ENCODE measurements at regions not wholly inside any gene's neighbourhood (a gene's known extent, or its start where the extent isn't known, plus 50 kb on each side); places are given as distances from the start of the nearest gene placed in this dataset.
"Not testable (repeated sequence)": the region's sequence is repeated elsewhere in the genome, so short reads cannot be mapped to it uniquely, and the experiment has no call there.

DNA sequence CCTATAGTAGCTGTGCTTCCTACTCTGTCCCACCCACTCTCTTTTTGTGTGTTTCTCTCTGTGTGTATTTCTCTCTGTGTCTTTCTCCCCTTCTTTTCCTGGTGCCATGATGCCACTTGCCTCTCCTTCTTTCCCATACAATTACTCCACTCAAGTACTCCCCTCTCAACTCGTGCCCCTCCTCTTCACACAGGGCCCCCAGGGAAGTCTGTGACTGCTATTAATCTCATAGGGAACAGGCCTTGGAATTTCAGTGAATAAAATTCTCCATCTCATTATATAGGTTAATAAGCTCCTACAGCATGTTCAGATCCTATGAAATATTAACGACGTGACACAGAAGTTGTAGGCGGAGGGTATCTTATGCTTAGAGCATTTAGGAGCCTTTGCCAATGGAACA, 205.9 kb upstream of the EPHA4 start:
- no peak for DNase-seq (ENCODE audit: low read depth in 4 of 4, low spot score in 2 of 4)

DNA sequence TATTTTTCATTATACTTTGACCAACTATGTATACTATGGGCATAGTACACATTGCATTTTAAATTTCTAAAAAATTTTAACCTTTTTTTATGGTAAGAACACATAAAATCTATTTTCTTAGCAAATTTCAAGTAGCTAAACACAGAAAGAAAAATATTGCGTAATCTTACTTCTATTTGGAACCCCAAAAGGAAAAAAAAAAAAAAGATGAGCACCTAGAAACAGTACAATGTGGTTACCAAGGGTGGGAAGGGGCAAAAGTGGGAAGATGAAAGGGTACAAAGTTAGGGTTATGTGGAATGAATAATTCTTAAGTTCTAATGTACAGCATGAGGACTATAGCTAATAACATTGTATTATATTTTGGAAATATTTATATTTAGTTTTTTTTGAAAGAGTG, 205.0 kb upstream of the EPHA4 start:
- no peak for DNase-seq (ENCODE audit: low read depth in 4 of 4, low spot score in 2 of 4)

- DNase-seq (ENCODE audit: low read depth in 4 of 4, low spot score in 2 of 4) = no peak
Observed at GRCh38 chr2:221775096-221775495, 203.0 kb upstream of the EPHA4 start.

DNA sequence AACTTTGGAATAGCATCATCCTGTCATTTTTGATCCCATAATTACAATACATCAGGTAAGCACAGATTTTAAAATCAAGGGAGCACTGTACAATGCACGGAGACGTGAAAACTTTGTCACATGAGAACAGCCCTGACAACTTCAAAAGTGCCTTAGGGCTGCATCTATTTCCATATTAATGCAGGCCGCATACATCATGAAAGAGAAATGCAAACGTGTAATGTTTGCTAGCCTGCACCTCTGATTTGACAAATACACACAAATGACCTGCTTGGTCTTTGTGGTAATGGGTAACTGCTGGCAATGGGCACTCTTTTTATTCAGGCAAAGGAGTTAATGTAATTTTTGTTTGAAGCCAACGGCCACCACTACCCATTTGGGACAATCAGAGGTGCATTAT, 202.0 kb upstream of the EPHA4 start:
- no peak for DNase-seq (ENCODE audit: low read depth in 4 of 4, low spot score in 2 of 4)

DNA sequence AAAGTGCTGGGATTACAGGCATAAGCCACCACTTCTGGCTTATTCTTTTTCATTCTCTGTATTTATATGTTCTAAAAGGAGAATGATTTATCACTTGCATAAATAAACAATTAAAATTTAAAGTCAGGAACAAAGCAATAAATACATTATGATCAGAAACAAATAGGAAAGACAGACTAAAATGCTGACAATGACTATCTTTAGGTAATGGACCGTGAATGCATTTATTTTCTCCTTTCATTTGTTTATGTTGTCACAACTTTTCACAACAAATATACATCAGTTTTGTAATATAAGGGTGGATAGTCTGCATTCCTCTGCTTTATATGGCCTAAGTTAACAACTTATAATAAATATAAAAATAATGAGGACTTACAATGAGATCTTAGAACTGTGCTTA, 199.2 kb upstream of the EPHA4 start:
- no peak for DNase-seq (ENCODE audit: low read depth in 4 of 4, low spot score in 2 of 4)

DNA sequence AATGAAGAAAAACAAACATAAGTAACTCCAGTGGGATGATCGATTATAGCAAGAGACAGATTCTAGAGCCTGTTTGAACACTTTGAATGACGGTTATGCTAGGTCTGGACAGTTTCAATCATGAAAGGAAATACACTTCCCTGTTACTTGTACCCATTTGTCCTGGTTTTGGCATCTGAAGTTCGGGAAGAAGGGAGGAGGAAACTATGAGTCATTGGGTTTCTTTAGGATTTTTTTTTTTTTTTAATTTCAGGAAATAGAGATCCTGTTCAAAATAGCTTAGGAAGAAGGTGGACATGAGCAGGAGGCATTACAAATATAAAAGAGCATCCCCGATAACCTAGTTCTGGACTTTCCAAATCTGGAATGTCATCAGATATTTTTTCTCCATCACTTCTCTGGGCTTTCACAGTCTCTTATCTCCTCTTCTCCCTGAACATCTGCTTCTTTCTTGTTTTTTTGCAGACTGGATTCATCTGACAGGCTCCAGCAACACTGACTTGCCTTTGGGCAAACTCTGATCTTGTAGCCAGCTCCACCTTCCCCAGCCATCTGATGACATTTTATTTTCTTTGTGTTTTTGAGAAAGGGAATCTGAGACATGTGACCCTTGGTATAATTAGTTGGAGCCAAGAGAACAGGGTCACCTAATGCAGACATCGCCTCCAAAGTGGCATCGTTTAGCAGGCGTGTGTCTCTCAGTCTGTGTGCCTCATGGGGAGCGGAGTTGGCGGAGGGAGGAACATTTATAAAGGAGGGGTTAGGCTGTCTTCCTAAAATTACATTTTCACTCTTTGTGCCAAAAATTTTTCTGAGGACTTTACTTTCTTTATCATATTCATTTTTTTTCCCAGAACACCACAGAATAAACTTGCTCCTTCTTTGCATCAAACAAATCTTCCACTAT, 195.3 kb upstream of the EPHA4 start:
- DNase-seq (ENCODE audit: low read depth in 4 of 4, low spot score in 2 of 4) = no peak

- DNase-seq (ENCODE audit: low read depth in 4 of 4, low spot score in 2 of 4) = no peak
Observed at GRCh38 chr2:221762496-221762895, 190.4 kb upstream of the EPHA4 start.

GRCh38 chr2:221761260-221761659, 189.2 kb upstream of the EPHA4 start:
- DNase-seq (ENCODE audit: low read depth in 4 of 4, low spot score in 2 of 4) = no peak

DNA sequence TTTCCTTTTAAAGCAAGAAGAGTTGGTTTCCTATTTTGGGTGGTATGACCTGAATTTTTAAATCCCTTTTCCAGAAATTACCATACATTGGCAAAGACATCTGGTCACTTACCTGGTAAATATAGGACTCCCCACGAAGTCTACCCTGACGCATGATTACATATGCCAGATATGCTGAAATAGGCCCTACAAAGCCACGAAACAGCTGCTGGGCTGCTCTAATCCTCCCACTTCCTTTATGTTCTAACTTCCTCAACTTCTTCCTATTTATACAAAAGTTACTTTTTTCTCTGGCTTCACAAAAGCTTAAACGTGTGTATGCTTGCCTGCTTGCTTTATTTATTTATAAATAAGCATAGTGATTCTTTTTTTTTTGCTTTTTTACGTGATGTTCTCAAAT, 186.0 kb upstream of the EPHA4 start:
- no peak for DNase-seq (ENCODE audit: low read depth in 4 of 4, low spot score in 2 of 4)

DNA sequence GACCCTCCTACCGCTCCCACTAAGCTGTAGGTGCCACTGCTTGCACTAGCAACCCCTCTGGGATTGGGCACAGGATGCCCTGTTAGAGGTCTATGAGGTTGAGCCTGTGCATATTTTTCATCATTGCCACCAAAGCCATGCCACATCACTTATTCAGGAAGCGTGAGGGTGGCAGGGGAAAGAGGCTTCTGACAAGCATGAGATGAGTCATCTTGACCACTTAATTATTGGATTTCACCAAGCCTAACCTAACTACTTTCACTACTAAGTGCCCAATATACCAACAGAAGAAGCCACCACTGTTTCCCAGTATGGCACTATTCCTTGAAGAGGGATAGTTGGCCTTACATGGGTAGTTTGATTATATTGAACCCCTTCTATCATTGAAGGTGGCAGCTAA, 181.3 kb upstream of the EPHA4 start:
- no peak for DNase-seq (ENCODE audit: low read depth in 4 of 4, low spot score in 2 of 4)

DNA sequence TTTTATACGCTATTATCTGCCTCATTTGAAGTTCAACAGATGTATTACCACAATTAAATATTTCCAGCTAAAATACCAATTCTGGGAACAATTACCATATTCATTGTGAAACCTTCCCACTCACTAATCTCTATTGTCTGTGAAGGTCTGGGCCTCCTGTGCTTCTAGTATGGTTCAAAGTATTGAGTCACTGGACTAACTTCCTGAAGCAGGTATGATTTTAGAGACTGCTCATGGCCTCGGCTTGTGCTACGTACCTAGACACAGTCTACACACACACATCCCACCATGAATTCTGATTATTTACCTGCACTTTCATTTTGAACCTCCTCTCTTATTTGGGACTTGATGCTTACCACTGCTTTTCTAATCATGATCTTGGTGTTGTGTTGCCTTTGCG, 180.7 kb upstream of the EPHA4 start:
- no peak for DNase-seq (ENCODE audit: low read depth in 4 of 4, low spot score in 2 of 4)

GRCh38 chr2:221750316-221750715, 178.2 kb upstream of the EPHA4 start:
- no peak for DNase-seq (ENCODE audit: low read depth in 4 of 4, low spot score in 2 of 4)

GRCh38 chr2:221747289-221747972, 175.3 kb upstream of the EPHA4 start:
- no peak for DNase-seq (ENCODE audit: low read depth in 4 of 4, low spot score in 2 of 4)

- no peak for DNase-seq (ENCODE audit: low read depth in 4 of 4, low spot score in 2 of 4)
Observed at GRCh38 chr2:221741496-221742211, 169.6 kb upstream of the EPHA4 start.

- DNase-seq (ENCODE audit: low read depth in 4 of 4, low spot score in 2 of 4) = no peak
Observed at GRCh38 chr2:221731432-221732145, 159.5 kb upstream of the EPHA4 start.

DNA sequence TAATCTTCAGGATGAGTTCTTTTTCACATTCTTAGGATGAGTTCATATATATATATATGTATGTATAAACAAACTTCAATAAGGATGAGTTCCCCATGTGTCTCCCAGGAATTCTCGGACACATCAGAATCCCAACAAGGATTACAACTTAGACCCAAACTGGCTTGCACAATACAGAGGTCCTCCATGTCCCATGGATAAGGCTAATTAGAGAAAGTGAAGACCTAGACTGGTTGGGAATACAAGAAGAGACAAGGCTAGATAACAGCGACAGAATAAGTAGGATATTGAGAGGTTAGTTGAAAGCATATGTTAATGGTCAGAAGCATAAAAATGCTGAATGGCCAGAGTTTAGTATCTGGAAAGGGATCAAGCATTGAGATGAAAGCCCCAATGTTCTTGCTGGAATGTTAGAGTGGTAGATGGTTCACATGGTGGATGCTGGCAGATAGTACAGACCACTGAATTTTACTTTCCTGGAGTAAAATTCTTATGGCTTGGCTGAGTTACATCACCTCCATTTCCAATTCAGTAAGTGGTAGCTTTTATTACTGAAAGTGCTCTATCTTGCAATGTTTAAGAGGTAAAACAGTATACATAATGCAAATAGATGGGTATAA, 154.9 kb upstream of the EPHA4 start:
- no peak for DNase-seq (ENCODE audit: low read depth in 4 of 4, low spot score in 2 of 4)

DNA sequence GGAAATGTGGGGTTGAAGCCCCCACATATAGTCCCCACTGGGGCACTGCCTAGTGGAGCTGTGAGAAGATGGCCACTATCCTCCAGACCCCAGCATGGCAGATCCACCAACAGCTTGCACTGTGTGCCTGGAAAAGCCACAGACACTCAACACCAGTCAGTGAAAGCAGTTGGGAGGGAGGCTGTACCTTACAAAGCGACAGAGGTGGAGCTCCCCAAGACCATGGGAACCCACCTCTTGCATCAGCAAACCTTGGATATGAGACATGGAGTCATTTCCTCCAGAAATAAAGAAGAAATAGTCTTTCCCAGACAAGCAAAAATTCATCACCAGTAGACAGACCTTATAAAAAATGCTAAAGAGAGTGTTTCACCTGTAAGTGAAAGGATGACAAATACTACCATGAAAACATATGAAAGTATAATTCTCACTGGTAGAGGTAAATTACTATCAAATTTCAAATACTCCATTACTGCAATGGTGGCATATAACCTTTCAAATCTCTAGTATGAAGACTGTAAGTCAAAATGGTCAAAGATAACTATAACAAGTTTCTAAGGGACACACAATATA, 152.6 kb upstream of the EPHA4 start:
- DNase-seq (ENCODE audit: low read depth in 4 of 4, low spot score in 2 of 4) = no peak

GRCh38 chr2:221724117-221724516, 152.0 kb upstream of the EPHA4 start:
- not testable (repeated sequence) for DNase-seq (ENCODE audit: low read depth in 4 of 4, low spot score in 2 of 4)

DNA sequence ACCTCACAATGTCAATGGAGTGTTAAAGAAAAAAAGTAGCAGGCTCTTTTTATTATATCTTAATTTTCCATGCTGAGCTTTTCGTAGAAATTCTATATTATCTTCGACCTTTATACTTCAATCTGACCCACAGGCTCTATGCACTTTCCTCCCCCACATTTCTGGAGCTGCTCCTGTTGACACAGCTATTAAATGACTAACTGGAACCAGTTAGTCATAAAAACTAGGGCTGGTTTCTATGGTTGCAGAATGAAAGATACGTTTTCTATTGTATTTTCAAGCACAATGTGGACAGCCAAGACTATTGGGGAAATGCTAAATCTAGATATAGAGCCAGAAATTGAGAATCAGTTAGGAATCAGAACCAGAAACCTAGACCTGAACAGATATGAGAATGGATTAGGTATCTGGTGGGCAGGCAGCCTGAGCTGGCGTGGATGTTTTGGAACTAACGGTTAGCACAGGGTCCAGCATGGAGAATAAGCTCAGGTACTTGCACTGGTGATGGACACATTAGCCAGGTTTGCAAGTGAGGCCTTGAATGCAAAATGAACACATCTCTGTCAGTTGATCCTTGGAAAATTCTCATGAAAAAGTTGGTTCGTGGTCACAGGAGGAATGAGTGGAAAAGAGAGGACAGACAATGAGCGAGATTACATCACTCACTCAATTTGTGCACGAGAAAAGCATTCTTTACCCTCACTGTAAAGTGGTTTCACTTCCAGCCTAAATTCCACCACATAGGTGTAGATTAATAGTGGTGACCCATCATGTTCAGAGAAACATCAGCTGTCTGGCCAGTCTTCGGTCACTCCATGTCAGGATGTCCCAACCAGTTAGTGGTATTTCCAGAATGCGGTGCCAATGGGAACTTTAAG, 144.6 kb upstream of the EPHA4 start:
- no peak for DNase-seq (ENCODE audit: low read depth in 4 of 4, low spot score in 2 of 4)
